ENCODE measurements at regions not wholly inside any gene's neighbourhood (a gene's known extent, or its start where the extent isn't known, plus 50 kb on each side); places are given as distances from the start of the nearest gene placed in this dataset.

GRCh38 chr21:38659936-38660332 is 145.8 kb upstream of the ETS2 start:
- DNase-seq (ENCODE audit: low spot score) = no peak

- DNase-seq (ENCODE audit: low spot score) = no peak
Observed at GRCh38 chr21:38660333-38661196, 145.2 kb upstream of the ETS2 start.

DNA sequence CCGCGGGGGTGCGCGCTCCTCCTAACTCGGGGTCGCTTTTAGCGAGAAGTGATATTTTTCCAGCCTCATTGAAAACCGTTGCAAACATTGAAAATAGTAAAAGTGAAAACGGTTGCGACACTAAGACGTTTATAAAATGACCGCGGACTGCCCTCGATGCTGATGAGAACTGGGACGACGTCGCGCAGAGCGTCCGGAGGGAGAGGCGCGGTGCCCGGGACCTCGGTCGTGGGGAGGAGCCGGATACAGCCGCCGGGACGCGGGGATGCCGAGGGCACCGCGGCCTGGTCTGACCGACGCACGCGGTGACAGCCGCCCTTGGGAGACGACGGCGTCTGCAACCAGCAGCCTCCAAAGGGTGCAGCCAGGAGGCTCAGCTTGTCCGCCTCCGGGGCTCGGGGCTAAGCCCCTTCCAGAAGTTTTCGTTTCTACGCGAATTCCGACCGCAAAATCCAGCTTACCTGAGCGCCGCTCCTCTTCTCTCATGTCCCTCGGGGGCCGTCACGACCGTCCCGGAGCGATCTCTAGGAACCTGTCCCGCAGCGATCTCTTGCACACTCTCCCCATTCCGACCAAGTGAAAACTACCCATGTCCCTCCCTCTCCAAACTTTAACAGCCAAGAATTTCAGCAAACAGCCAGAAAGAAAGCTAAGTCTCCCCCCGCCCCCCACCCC is 144.4 kb upstream of the ETS2 start:
- no peak for DNase-seq (ENCODE audit: low spot score)

GRCh38 chr21:38661889-38662568 is 143.7 kb upstream of the ETS2 start:
- no peak for DNase-seq (ENCODE audit: low spot score)

- DNase-seq (ENCODE audit: low spot score) = no peak
Observed at GRCh38 chr21:38663282-38663681, 142.4 kb upstream of the ETS2 start.

DNA sequence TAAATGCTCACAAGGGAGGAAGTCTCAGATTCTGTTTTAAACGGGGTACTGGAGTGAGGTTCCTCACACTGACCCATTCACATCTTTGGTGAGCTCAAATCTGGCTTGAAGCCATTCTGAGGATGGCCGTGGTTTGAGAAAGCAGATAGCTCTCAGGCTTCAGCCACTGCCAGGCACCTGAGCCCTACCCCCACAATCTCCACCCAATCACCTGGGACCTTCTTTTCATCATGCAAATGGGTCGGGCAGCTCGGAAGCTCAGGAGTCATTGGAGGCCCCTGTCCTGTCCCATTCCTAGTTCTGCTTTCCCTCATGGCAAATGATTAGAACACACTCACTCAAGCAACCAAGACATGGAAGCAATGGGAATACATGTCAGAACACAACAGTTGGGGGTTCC is 141.4 kb upstream of the ETS2 start:
- no peak for DNase-seq (ENCODE audit: low spot score)

DNA sequence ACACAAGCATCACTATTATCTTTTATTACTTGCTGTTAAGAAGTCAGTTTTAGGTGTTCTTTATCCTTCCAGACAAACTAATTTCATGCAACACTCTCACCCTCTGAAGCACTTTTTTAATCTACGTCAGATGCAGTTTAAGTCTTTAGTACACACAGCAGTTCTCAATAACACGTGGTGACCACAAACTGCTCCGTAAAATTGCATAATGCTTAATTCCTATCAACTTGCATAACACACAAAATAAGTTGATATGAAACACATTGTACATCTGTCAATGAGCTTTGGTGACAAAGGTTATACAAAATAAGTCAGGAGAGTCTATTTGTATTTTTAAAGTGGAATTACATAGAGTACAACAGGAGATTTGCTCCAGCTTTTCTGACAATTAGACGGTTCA is 140.9 kb upstream of the ETS2 start:
- no peak for DNase-seq (ENCODE audit: low spot score)

- no peak for DNase-seq (ENCODE audit: low spot score)
Observed at GRCh38 chr21:38667291-38667870, 138.3 kb upstream of the ETS2 start.

DNA sequence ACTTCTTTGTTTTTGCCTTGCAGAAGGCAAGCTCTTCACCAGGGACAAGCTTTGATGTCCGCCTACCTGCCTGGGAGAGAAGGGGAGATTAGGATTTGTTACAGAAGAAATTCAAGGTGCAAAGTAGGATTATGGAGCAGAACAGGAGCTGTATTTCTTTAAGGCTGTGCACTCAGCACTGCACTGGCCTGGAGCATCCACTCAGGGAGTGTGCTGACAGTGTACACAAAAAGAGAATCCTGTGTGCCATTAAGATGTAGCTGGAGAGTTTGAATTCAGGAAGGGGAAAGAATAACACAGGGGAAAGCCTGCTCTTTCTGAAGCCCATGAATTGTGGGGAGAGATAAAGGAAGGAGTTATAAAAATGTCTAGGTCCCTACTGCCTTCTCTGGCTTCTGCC is 137.7 kb upstream of the ETS2 start:
- DNase-seq (ENCODE audit: low spot score) = no peak

DNA sequence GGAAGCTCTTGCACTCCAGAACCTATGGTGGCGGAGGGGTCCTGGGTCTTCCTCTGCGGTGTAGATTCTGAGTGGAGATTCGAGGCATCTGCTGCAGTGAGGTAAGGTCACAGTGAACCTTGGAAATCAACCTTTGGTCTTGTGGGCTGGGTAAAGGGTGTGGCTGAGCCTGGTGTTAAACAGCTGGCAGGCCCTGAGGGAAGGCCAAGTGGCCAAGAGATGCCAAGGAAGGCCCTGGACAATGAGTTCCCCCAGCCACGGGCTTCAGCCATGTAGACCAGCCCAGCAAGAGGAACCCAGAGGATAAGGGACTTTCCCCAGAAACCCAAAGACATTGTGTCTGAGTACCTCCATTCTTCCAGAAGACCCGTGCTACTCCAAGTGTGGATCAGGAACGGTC is 137.2 kb upstream of the ETS2 start:
- no peak for DNase-seq (ENCODE audit: low spot score)

- DNase-seq (ENCODE audit: low spot score) = no peak
Observed at GRCh38 chr21:38669186-38669585, 136.5 kb upstream of the ETS2 start.

- DNase-seq (ENCODE audit: low spot score) = no peak
Observed at GRCh38 chr21:38670861-38671260, 134.9 kb upstream of the ETS2 start.

DNA sequence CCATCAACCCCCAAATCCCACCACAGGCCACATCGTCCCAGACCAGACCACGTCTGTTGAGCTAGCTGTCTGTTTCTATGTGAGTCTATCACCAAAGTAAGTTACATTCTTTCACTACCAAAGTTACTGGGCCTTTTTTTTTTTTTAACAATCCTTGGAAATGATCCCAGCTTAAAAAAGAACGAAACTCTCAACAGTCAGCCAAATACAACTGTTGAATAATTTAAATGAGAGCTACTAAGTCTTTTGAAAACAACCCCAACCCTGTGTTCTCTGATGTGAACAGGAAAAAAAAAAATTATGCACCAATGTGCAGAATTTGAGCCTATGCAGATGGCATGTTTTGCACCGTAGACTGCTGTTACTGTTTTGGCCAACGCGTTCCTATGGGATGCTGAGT is 134.0 kb upstream of the ETS2 start:
- DNase-seq (ENCODE audit: low spot score) = no peak

DNA sequence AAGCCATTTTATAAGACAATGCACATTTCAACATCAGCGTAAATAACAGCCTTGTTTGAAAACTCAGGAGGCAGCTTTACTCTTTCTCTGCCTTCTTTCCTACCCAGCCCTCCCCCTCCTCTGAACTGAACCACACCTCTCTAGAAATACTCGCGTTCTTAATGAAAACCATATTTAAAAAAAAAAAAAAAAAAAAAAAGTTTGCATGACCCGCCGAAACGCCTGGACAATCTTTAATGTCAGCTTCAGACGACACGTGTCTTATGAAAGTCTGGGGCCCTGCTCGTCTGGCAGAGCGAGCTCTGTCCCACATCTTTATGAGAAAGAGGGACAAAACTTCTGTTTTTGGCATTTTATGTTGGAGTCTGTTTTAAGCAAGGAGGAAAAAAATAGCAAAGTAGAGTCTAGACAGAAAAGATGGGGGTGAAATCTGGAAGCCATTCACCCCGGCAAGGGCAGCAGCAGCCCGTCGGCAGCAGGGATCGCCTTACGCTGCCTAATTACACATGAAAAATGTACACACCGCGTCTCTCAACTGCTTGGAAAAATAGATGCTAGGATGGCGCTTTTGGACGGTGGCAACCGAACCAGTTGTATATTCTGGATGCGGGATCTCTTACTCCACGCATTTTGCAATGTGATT is 130.4 kb upstream of the ETS2 start:
- DNase-seq (ENCODE audit: low spot score) = no peak

DNA sequence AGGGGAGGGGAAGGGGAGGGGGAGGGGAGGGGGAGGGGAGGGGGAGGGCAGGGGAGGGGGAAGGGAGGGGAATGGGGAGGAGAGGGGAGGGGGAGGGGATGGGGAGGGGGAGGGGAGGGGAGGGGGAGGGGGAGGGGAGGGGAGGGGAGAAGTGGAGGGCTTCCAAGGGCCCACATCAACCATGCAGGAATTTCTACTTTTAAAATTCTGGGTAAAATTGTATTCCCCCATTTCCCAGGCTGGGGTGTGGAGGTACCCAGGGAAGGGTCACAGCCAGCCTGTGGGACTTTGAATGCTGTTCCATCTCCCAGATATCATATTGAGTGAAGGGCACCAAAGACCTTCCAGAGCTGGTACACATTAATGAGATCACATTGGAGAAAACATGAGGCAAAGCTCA is 126.9 kb upstream of the ETS2 start:
- DNase-seq (ENCODE audit: low spot score) = no peak

GRCh38 chr21:38679534-38679933 is 126.2 kb upstream of the ETS2 start:
- DNase-seq (ENCODE audit: low spot score) = no peak

DNA sequence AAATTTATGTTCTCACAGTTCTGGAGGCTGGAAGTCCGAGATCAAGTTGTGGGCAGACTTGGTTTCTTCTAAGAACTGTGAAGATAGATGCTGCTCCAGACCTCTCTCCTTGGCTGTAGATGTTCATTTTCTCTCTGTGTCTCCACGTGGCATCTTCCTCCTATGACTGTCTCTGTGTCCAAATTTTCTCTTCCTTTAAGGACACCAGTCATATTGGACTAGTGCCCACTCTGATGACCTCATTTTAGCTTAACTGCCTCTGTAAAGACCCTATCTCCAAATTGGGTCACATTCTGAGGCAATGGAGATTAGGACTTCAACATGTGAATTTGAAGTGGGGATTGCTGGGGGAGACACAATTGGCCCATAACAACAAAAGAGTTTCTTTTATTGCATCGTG is 125.3 kb upstream of the ETS2 start:
- DNase-seq (ENCODE audit: low spot score) = no peak

- DNase-seq (ENCODE audit: low spot score) = no peak
Observed at GRCh38 chr21:38683222-38683621, 122.5 kb upstream of the ETS2 start.

- DNase-seq (ENCODE audit: low spot score) = no peak
Observed at GRCh38 chr21:38688068-38688467, 117.7 kb upstream of the ETS2 start.

DNA sequence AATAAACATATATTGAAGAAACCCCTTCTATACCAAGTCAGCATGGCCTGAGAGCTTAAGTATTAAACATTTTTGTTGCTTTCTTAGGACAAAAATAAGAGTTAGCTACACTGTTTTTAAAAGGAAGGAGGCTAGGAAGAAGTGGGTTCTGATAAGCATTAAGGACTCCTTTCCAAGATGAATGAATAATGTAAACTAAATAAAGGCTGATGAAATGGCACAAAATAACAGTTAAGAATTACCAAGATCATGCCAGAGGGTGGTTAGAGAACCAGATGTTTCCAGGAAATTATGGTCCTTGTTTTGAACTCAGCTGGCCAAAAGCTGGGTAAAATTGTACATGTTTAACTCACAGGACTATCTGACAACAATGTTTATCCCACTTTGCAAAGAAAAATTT is 114.1 kb upstream of the ETS2 start:
- no peak for DNase-seq (ENCODE audit: low spot score)

GRCh38 chr21:38696579-38696978 is 109.2 kb upstream of the ETS2 start:
- DNase-seq (ENCODE audit: low spot score) = no peak

DNA sequence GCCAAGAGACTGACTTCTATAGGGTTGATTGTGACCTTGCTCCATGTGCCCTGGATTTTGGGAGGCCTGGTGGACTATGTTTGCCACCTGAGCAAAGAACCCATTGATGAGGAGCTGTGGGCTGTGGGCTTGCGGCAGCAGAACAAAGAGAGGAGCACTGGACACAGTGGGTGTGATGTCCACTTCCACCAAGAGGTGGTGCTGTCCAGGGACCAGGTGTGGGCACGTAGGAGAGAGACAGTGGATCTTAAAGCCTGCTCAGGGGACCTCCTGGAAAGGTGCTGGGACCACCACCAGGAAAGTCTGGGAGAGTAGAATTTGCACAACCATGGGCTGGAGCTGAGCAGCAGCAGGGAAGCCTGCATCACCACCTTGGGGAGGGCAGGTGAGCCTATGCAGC is 106.7 kb upstream of the ETS2 start:
- no peak for DNase-seq (ENCODE audit: low spot score)
